ENCODE measurements at regions not wholly inside any gene's neighbourhood (a gene's known extent, or its start where the extent isn't known, plus 50 kb on each side); places are given as distances from the start of the nearest gene placed in this dataset.
"Not testable (repeated sequence)": the region's sequence is repeated elsewhere in the genome, so short reads cannot be mapped to it uniquely, and the experiment has no call there.

- DNase-seq (ENCODE audit: low read depth in 2 of 2): no peak
Observed at GRCh38 chr4:170700064-170700463, 610.3 kb upstream of the AADAT start.

GRCh38 chr4:170698334-170698733 lies 608.6 kb upstream of the AADAT start:
- no peak for DNase-seq (ENCODE audit: low read depth in 2 of 2)

GRCh38 chr4:170697845-170698244 lies 608.1 kb upstream of the AADAT start:
- no peak for DNase-seq (ENCODE audit: low read depth in 2 of 2)

- DNase-seq (ENCODE audit: low read depth in 2 of 2): no peak
Observed at GRCh38 chr4:170697045-170697444, 607.3 kb upstream of the AADAT start.

GRCh38 chr4:170691168-170691567 lies 601.4 kb upstream of the AADAT start:
- DNase-seq (ENCODE audit: low read depth in 2 of 2): no peak

GRCh38 chr4:170687751-170688150 lies 598.0 kb upstream of the AADAT start:
- DNase-seq (ENCODE audit: low read depth in 2 of 2): no peak

GRCh38 chr4:170685701-170686100 lies 595.9 kb upstream of the AADAT start:
- not testable (repeated sequence) for DNase-seq (ENCODE audit: low read depth in 2 of 2)

GRCh38 chr4:170682558-170683294 lies 593.0 kb upstream of the AADAT start:
- DNase-seq (ENCODE audit: low read depth in 2 of 2): no peak

GRCh38 chr4:170682087-170682486 lies 592.3 kb upstream of the AADAT start:
- not testable (repeated sequence) for DNase-seq (ENCODE audit: low read depth in 2 of 2)

- DNase-seq (ENCODE audit: low read depth in 2 of 2): no peak
Observed at GRCh38 chr4:170675568-170676262, 586.0 kb upstream of the AADAT start.

- no peak for DNase-seq (ENCODE audit: low read depth in 2 of 2)
Observed at GRCh38 chr4:170674176-170674575, 584.4 kb upstream of the AADAT start.

GRCh38 chr4:170672381-170672965 lies 582.7 kb upstream of the AADAT start:
- DNase-seq (ENCODE audit: low read depth in 2 of 2): no peak

GRCh38 chr4:170671171-170671570 lies 581.4 kb upstream of the AADAT start:
- no peak for DNase-seq (ENCODE audit: low read depth in 2 of 2)

- no peak for DNase-seq (ENCODE audit: low read depth in 2 of 2)
Observed at GRCh38 chr4:170667814-170668213, 578.1 kb upstream of the AADAT start.

- DNase-seq (ENCODE audit: low read depth in 2 of 2): no peak
Observed at GRCh38 chr4:170666909-170667308, 577.2 kb upstream of the AADAT start.

GRCh38 chr4:170662250-170662649 lies 572.5 kb upstream of the AADAT start:
- no peak for DNase-seq (ENCODE audit: low read depth in 2 of 2)

- no peak for DNase-seq (ENCODE audit: low read depth in 2 of 2)
Observed at GRCh38 chr4:170657761-170658160, 568.0 kb upstream of the AADAT start.

- no peak for DNase-seq (ENCODE audit: low read depth in 2 of 2)
Observed at GRCh38 chr4:170656506-170656905, 566.8 kb upstream of the AADAT start.

GRCh38 chr4:170652571-170652970 lies 562.8 kb upstream of the AADAT start:
- DNase-seq (ENCODE audit: low read depth in 2 of 2): no peak

GRCh38 chr4:170651786-170652185 lies 562.0 kb upstream of the AADAT start:
- DNase-seq (ENCODE audit: low read depth in 2 of 2): no peak

GRCh38 chr4:170627418-170627817 lies 537.7 kb upstream of the AADAT start:
- no peak for DNase-seq (ENCODE audit: low read depth in 2 of 2)

- DNase-seq (ENCODE audit: low read depth in 2 of 2): no peak
Observed at GRCh38 chr4:170623899-170624298, 534.1 kb upstream of the AADAT start.

- DNase-seq (ENCODE audit: low read depth in 2 of 2): no peak
Observed at GRCh38 chr4:170610434-170610833, 520.7 kb upstream of the AADAT start.
